NCI-H1417 (cell line): ENCODE measurements at regions not wholly inside any gene's neighbourhood (a gene's known extent, or its start where the extent isn't known, plus 50 kb on each side); places are given as distances from the start of the nearest gene placed in this dataset.

Experiments used
- DNase-seq, 3 experiments: peaks; one replicate each; lab custom pipeline; 2025; lab: John Stamatoyannopoulos, UW

DNA sequence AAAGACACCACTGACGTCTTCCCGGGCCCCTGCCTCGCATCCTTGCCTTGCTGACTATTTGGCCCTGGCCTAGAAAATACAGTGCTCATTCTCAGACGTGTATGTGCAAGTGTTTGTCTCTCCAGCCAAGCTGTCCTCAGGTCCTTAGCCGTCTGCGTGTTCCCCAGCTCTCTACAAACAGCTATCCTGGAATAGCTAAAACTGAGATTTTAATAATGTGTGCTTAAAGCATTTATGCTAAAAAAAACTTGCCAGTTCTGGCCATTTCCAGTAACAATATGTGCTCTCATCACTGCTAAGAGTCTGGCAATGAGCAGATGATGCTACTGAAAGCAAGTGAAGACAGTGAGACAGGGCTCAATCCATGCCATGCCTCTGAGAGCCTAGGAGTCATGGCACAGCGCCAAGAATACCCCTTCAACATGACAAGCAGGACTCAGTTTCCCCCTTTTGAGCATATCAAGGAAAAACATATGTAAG lies 55.7 kb downstream of the IRF2BP2 start:
- DNase-seq: peak in 1 of 3 experiments; percentile 27

- DNase-seq: no peak
Measured at GRCh38 chr1:234553240-234554188, 56.5 kb downstream of the IRF2BP2 start.

- DNase-seq: no peak
Measured at GRCh38 chr1:234551032-234551378, 59.0 kb downstream of the IRF2BP2 start.

- no peak for DNase-seq
Measured at GRCh38 chr1:234550341-234551031, 59.5 kb downstream of the IRF2BP2 start.

- no peak for DNase-seq
Measured at GRCh38 chr1:234549447-234550021, 60.4 kb downstream of the IRF2BP2 start.

DNA sequence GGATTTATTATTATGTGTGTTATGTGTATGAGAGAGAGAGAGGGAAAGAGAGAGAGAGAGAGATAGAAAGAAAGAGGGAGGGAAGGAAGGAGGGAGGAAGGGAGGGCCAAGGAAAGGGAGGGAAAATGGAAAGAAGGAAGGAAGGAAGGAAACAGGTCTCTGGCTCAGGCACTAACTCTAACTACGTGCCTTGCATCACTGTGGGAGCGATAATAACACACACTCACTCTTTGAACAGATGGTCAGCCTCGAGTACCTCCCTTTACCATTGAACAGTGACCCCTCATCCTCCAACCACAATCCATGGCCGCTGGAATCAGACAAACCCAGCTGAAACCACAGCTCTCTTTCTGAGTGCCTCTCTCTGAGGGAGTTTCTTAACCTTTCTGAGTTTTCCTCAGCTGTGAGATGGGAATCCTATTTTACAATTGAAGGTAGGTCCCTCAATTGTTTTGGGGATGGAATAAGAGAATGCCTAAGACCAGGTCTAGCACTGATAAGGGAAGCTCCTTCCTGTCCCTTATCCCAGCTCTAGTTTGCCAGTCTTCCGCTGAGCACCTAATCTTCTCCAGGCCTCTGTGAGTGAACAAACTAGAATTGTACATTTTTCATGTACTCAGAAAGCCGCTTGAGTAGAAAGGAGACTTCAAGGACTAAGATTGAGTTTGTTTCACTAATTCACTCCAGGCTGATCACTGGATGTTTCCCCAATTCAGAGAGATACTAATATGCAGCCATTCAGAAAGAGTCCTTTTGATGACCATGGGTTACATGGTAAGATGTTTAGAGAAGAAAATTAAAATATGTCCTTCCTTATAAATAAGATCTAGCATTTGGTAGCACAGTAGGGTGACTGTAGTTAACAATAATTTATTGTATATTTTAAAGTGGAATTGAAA lies 62.8 kb downstream of the IRF2BP2 start:
- no peak for DNase-seq

- DNase-seq: no peak
Measured at GRCh38 chr1:234546387-234546704, 63.6 kb downstream of the IRF2BP2 start.

- peak in 2 of 3 experiments; percentile 59 to 74 for DNase-seq
Measured at GRCh38 chr1:234545517-234546386, 64.2 kb downstream of the IRF2BP2 start.

- peak; percentile 90 to 97 (median 90) for DNase-seq
Measured at GRCh38 chr1:234544087-234544579, 65.2 kb upstream of the TARBP1 start.

GRCh38 chr1:234543442-234544086 lies 64.6 kb upstream of the TARBP1 start:
- DNase-seq: peak in 1 of 3 experiments; percentile 51

DNA sequence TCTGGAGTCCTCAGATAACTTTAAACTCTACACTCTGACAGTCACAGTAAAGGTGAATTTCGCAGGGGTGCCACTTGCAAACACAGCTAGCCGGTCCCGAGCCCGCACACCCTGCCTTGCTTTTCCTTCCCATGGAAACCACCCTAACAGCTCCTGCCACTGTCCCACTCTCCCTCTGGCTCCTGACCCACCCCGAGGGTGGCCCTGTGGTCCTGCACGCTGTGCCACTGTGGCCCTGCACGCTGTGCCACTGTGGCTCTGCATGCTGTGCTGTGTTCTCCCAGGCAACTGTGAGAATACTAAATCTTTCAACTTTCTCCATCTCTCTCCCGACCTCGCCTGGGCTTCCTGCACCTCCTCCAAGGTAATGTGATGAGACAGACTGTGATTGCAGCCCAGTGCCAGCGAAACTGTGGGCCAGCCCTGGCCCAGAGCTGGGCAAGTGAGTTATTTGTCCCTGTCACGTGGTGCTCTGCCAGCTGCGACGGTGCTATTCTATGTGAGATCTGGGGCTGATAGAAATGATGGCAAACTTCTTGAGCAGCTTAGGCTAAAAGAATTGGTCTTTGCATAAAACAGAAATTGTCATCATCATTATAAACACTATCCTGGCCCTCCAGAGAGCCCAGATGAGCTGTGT lies 63.4 kb upstream of the TARBP1 start:
- no peak for DNase-seq

DNA sequence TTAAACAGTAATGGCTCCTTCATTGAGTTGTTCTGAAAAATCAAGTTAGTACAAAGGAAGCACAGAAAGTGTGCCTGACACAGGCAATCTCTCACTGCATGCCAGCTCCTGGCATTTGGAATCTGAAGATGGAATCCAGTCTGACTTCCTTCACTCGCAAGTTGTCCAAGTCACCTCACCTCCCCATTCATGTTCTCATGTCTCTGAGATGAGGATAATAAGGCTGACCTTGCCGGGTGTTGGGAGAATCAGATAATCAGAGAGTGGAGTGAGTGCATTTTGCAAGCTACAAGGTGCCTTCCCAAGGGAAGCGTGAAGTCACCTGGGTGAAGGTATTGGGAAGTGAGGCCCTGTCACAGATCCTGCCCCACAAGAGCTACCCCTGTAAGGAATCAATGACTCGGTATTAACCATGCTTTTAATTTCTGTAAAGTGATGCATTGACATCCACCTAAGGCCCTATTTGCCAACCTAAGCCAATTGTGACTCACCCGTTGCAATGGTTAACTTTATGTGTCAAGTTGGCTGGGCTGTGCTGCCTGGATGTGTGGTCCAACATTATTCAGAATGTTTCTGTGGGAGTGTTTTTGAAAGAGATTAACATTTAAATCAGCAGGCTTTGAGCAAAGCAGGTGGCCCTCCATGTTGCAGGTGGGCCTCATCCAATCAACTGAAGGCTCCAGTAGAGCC lies 62.5 kb upstream of the TARBP1 start:
- DNase-seq: no peak

GRCh38 chr1:234540404-234540762 lies 61.4 kb upstream of the TARBP1 start:
- no peak for DNase-seq

DNA sequence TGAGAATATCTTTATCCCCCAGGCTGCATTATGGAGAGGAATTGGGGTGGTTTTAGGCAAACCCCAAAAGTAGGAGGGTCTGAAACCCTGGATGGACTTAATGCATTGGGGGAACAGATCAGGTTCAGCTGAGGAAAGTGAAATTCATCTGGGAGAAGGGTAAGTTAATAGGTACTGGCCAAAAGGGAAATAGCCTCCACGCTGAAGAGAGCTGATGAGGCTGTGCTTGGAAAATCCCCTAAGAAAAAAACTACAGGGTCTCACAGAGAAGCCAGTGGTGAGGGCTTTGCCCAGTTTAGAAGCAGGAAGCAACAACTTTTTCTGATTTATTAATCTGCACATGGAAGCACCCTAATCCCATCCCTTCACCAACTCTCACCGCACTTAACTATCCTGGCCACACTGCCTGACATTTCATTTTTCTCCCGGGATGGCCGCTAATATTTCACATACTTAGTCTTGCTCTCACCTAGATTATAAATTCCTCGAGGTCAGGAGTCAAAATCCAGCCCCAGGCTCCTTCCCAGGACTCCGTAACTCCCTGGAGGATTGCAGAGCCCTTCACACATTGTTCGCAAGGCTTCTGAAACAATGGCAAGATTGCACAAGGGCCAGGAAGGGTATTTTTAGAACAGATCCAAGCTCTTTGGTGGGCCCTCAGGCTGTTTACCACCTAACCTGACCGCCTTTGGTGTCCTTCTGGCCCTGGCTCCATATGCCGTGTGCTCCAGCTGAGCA lies 60.9 kb upstream of the TARBP1 start:
- DNase-seq: no peak

DNA sequence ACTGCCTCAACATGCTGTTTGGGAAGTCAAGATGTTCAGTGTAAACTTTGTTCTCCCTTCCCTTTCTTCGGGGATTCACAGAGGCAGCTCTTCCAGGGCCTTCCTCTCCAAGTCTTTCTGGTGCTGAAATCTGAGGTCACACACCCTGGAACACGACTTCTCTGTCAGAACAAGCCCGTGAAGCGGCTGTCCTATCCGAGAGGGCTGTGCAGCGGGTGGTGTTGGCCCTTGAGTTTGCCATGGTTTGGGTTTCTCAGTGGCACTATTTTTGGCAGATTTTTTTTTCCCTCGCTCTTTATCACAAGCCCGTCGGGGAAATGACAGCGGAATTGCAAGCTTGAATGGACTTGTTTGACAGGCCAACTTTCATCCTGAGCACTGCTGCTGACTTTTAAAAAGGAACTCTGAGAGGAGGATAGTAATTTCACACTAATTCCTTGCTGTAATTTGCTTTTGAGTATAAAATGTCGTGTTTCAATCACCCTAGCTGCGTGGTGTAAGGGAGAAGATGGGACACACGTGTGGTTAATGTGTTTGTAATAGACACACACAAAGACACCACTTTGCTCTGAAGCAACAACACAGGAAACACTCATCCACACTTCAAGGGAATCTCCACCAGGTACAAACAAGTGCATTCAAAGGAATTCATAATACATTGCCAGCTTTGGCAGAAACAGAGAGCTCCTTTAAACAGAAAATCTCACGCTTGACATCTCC lies 60.1 kb upstream of the TARBP1 start:
- DNase-seq: peak in 1 of 3 experiments; percentile 6

- no peak for DNase-seq
Measured at GRCh38 chr1:234538062-234538731, 59.2 kb upstream of the TARBP1 start.

- no peak for DNase-seq
Measured at GRCh38 chr1:234537236-234537635, 58.3 kb upstream of the TARBP1 start.
